LNCaP clone FGC (cell line): ENCODE measurements at regions not wholly inside any gene's neighbourhood (a gene's known extent, or its start where the extent isn't known, plus 50 kb on each side); places are given as distances from the start of the nearest gene placed in this dataset.
"Not testable (repeated sequence)": the region's sequence is repeated elsewhere in the genome, so short reads cannot be mapped to it uniquely, and the experiment has no call there.

Experiments used
- DNase-seq: peaks from one replicate; pipeline ENCODE4 v3.0.0-alpha.2; 2011; ENCODE audit warnings: low read depth
- H3K4me3 ChIP-seq: 2 replicates; pipeline ENCODE4 v1.5.1; 2011; ENCODE audit warnings: mild to moderate bottlenecking, low read depth, low read length, control low read depth
- CTCF ChIP-seq: IDR thresholded peaks from 2 replicates; pipeline ENCODE4 v1.5.1; 2012; ENCODE audit warnings: mild to moderate bottlenecking; ENCODE audit not compliant: control insufficient read depth, insufficient read depth; ENCODE audit errors: extremely low read depth

GRCh38 chr2:193463011-193463410 lies 1268.3 kb upstream of the TMEFF2 start:
- DNase-seq, result no peak
- TF ChIP-seq CTCF, result no peak
- no peak overlapping the region for H3K4me3 ChIP-seq

- H3K4me3 ChIP-seq, result no peak overlapping the region
- TF ChIP-seq CTCF, result no peak
- DNase-seq, result no peak
Observed at GRCh38 chr2:193462411-193462810, 1267.7 kb upstream of the TMEFF2 start.

- no peak for TF ChIP-seq CTCF
- no peak for DNase-seq
- no peak overlapping the region for H3K4me3 ChIP-seq
Observed at GRCh38 chr2:193461431-193461934, 1266.8 kb upstream of the TMEFF2 start.

GRCh38 chr2:193446967-193447366 lies 1252.2 kb upstream of the TMEFF2 start:
- DNase-seq, result no peak
- no peak overlapping the region for H3K4me3 ChIP-seq
- no peak for TF ChIP-seq CTCF

- no peak for DNase-seq
- H3K4me3 ChIP-seq, result no peak overlapping the region
- TF ChIP-seq CTCF, result no peak
Observed at GRCh38 chr2:193442293-193442692, 1247.6 kb upstream of the TMEFF2 start.

GRCh38 chr2:193428336-193428818 lies 1233.6 kb upstream of the TMEFF2 start:
- no peak for TF ChIP-seq CTCF
- H3K4me3 ChIP-seq, result no peak overlapping the region
- no peak for DNase-seq

GRCh38 chr2:193412368-193412767 lies 1217.6 kb upstream of the TMEFF2 start:
- not testable (repeated sequence) for DNase-seq, H3K4me3 ChIP-seq
